D721Med (cell line): ENCODE measurements at regions not wholly inside any gene's neighbourhood (a gene's known extent, or its start where the extent isn't known, plus 50 kb on each side); places are given as distances from the start of the nearest gene placed in this dataset.

Source experiments
- DNase-seq: peaks from one replicate; pipeline ENCODE4 v3.0.0; 2011; ENCODE audit warnings: low spot score; ENCODE audit not compliant: insufficient read length
- FAIRE-seq: peaks from 2 replicates; lab custom pipeline; 2011; peaks lifted over from hg19 to GRCh38; lab: Jason Lieb, UNC
- TF ChIP-seq, protein P1 (sequence below): IDR thresholded peaks from 2 replicates; pipeline ENCODE4 v1.5.1; 2012; ENCODE audit warnings: mild to moderate bottlenecking, control low read depth; ENCODE audit not compliant: insufficient read depth; ENCODE audit errors: missing control alignments

DNA sequence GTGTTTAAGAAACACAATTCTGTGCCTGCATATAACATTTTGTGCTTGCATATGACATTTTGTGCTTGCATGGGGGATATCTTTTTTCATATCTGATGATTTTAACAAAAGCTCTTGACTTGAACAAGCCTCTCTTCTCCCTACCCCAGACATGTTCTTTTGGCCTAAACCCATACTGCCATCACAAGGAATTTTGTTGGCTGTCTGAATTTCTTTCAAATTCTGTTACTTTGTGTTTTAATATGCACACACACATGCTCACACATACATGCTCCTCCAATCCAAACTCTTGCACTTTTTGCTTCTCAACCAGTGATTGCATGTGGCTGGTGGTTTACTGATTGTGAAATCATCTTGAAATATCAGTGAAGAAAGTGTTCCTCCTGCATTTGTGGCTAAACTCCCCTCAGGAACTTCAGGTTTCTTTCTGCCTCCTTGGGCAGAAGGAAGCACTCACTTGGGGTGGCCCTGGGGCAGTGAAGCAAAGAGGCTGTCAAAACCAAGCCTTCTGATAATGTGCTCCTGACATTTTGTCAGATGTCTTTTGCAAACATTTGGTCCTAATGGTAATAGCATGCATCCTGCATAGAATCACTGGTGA, 377.2 kb upstream of the KLF4 start:
- no peak for DNase-seq
- FAIRE-seq, result no peak
- TF ChIP-seq, protein P1, sequence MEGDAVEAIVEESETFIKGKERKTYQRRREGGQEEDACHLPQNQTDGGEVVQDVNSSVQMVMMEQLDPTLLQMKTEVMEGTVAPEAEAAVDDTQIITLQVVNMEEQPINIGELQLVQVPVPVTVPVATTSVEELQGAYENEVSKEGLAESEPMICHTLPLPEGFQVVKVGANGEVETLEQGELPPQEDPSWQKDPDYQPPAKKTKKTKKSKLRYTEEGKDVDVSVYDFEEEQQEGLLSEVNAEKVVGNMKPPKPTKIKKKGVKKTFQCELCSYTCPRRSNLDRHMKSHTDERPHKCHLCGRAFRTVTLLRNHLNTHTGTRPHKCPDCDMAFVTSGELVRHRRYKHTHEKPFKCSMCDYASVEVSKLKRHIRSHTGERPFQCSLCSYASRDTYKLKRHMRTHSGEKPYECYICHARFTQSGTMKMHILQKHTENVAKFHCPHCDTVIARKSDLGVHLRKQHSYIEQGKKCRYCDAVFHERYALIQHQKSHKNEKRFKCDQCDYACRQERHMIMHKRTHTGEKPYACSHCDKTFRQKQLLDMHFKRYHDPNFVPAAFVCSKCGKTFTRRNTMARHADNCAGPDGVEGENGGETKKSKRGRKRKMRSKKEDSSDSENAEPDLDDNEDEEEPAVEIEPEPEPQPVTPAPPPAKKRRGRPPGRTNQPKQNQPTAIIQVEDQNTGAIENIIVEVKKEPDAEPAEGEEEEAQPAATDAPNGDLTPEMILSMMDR, result no peak

DNA sequence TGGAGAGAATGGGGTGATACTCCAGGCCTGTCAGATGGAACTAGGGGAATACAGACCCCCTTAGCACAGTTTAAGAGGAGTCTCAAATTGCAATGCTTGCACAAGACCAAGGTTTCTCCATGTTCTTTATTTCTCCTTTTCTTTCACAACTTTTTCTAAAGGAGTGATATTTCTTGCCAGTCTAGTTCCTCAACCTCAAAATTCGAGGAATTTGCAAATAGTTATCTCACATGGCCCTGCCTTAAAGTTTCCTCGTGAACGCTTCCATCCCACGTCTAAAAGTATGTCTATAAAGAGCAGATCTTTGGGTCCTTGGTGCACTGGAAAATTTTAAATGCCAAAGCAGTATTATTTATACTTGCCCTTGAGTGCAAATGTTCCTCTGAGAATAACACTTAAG, 373.8 kb upstream of the KLF4 start:
- TF ChIP-seq, protein P1, result no peak
- DNase-seq, result no peak
- FAIRE-seq, result no peak

DNA sequence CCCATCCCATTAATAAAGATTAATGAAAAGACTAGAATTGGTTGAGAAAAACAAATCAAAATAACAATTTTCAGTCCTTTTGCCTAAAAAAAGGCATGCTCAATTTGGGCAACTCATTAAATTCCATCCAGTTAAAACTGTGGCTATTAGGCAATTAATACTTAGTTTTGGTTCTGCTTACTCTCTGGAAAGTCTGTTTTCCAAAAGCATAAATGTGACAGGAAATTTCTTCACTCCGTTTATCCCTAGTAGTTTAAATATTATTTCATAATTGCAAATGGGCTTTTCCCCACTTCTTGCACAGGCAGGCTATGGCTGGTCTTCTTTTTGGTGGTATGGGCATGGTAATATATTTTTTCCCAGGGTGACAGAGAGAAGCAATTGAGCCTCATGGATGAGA, 373.3 kb upstream of the KLF4 start:
- FAIRE-seq (no peak), DNase-seq (no peak)
- TF ChIP-seq, protein P1, result no peak

- TF ChIP-seq, protein P1, result no peak
- DNase-seq, result no peak
Measured at GRCh38 chr9:107862323-107862722, 372.8 kb upstream of the KLF4 start.

GRCh38 chr9:107861075-107861474, 371.5 kb upstream of the KLF4 start:
- FAIRE-seq, result no peak
- DNase-seq, result no peak
- TF ChIP-seq, protein P1, result no peak

More at GRCh38 chr9:107862323-107862722, 372.8 kb upstream of the KLF4 start:
- FAIRE-seq, result no peak

- TF ChIP-seq, protein P1, result no peak
- no peak for FAIRE-seq
Measured at GRCh38 chr9:107858260-107858659, 368.7 kb upstream of the KLF4 start.

DNA sequence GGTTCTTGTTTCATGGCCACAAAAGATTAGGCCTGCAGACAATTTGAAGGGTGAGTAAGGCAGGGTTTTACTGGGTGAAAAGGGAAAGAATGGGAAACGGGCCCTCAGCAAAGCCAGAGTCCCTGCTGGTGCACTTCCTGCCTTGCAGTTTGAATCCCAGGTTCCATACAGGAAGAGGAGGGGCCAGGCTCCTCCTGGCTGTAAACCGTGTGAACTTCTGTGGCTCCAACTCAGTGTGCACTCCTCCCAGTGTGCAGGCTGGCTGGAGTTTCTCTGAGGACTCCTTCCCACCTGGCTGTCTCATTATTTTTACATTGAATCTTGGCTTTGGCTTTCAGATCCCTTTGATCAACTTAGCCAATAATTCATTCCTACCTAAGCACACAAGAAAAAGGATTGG, 367.1 kb upstream of the KLF4 start:
- TF ChIP-seq, protein P1, result no peak
- no peak for DNase-seq
- no peak for FAIRE-seq

More at GRCh38 chr9:107858260-107858659, 368.7 kb upstream of the KLF4 start:
- DNase-seq, result no peak
